Hepatocyte (in vitro differentiated cells): ENCODE measurements at regions not wholly inside any gene's neighbourhood (a gene's known extent, or its start where the extent isn't known, plus 50 kb on each side); places are given as distances from the start of the nearest gene placed in this dataset.

Experiments used
- DNase-seq: peaks from one replicate; pipeline ENCODE4 v3.0.0-alpha.2; 2016; ENCODE audit warnings: low spot score
- H2AFZ ChIP-seq: fragments of 200-600 bp; sonication (generic); 2 replicates; pipeline ENCODE4 v1.6.0; 2016; ENCODE audit warnings: antibody characterized with exemption, mild to moderate bottlenecking
- H3K27ac ChIP-seq: fragments of 200-600 bp; sonication (generic); 2 replicates; pipeline ENCODE4 v1.5.1; 2016; ENCODE audit warnings: mild to moderate bottlenecking
- H3K27me3 ChIP-seq: fragments of 200-600 bp; sonication (generic); 2 replicates; pipeline ENCODE4 v1.6.1; 2016
- H3K36me3 ChIP-seq: fragments of 200-600 bp; sonication (generic); replicated peaks from 2 replicates; pipeline ENCODE4 v1.5.1; 2016; ENCODE audit warnings: low read depth; ENCODE audit not compliant: insufficient read depth
- H3K4me1 ChIP-seq: fragments of 200-600 bp; sonication (generic); 2 replicates; pipeline ENCODE4 v1.5.1; 2016; ENCODE audit warnings: mild to moderate bottlenecking, moderate library complexity; ENCODE audit not compliant: insufficient read depth
- H3K4me2 ChIP-seq: fragments of 200-600 bp; sonication (generic); 2 replicates; pipeline ENCODE4 v1.6.0; 2016
- H3K4me3 ChIP-seq: fragments of 200-600 bp; sonication (generic); 2 replicates; pipeline ENCODE4 v1.5.1; 2016; ENCODE audit warnings: mild to moderate bottlenecking
- H3K79me2 ChIP-seq: fragments of 200-600 bp; sonication (generic); 2 replicates; pipeline ENCODE4 v1.6.0; 2017; ENCODE audit warnings: mild to moderate bottlenecking
- H3K9me2 ChIP-seq: fragments of 200-600 bp; sonication (generic); replicated peaks from 2 replicates; pipeline ENCODE4 v1.6.0; 2017; ENCODE audit warnings: mild to moderate bottlenecking; ENCODE audit not compliant: insufficient read depth
- H3K9me3 ChIP-seq: fragments of 200-600 bp; sonication (generic); 2 replicates; pipeline ENCODE4 v1.5.1; 2016; ENCODE audit warnings: low read depth, mild to moderate bottlenecking
- H4K20me1 ChIP-seq: fragments of 200-600 bp; sonication (generic); 2 replicates; pipeline ENCODE4 v1.6.0; 2016; ENCODE audit warnings: mild to moderate bottlenecking; ENCODE audit not compliant: insufficient read depth, poor library complexity, severe bottlenecking
- CTCF ChIP-seq: fragments of 200-600 bp; sonication (generic); IDR thresholded peaks from 2 replicates; pipeline ENCODE4 v1.5.1; 2016; ENCODE audit warnings: antibody characterized with exemption, mild to moderate bottlenecking; ENCODE audit not compliant: poor library complexity
- EZH2 ChIP-seq: fragments of 200-600 bp; sonication (generic); IDR thresholded peaks from 2 replicates; pipeline ENCODE4 v1.6.1; 2016; ENCODE audit warnings: antibody characterized with exemption, mild to moderate bottlenecking, borderline replicate concordance
- EZH2phosphoT487 ChIP-seq: fragments of 200-600 bp; sonication (generic); IDR thresholded peaks from one replicate; pipeline ENCODE4 v1.6.1; 2018; ENCODE audit warnings: antibody characterized with exemption, mild to moderate bottlenecking, low read depth, moderate library complexity; ENCODE audit not compliant: unreplicated experiment, severe bottlenecking
- WGBS: methylation state at CpG from one replicate; pipeline ENCODE4 v1.1.6; 2016; ENCODE audit warnings: low lambda C conversion rate; ENCODE audit errors: missing lambda C conversion rate; 5-methylcytosine and 5-hydroxymethylcytosine counted together

- Histone ChIP-seq H3K27me3 (no peaks in the 10 kb centered on the region), H2AFZ (no peak overlapping the region), H3K4me2 (no peak overlapping the region), H4K20me1 (no peaks in the 10 kb centered on the region), H3K4me1 (no peaks in the 10 kb centered on the region), H3K9me2 (no peaks in the 10 kb centered on the region), H3K79me2 (no peaks in the 10 kb centered on the region), H3K36me3 (no peaks in the 10 kb centered on the region), H3K9me3 (no peaks in the 10 kb centered on the region), H3K27ac (no peak overlapping the region), H3K4me3 (no peak overlapping the region)
- peak; percentile 57 for DNase-seq
- 7% methylated on average over 1 of the region's 1 CpG for WGBS
- TF ChIP-seq EZH2phosphoT487 (no peak), EZH2 (no peak), CTCF (peak; percentile 83)
Measured at GRCh38 chr13:68304286-68304893, 1074.3 kb upstream of the PCDH9 start.

DNA sequence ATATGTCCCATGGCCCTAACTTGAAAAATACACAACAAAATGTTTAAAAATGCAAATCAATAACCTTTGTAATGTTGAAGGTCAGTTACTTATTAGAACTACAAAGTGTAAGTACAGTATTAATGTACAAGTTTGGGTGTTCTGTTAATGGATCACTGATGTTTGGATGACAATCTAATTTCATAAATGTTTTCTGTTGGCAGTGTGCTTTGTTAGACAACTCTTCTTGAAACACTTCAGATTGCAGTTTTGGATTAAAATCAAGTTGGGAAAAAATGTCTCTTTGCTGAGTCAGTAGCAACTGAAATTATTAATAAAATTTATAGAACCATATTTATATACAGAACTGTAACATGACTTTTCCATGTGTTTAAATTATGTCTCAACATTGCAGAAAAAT, 1063.5 kb upstream of the PCDH9 start:
- Histone ChIP-seq H3K27me3 (no peaks in the 10 kb centered on the region), H3K4me3 (no peak overlapping the region), H3K4me2 (no peak overlapping the region), H3K9me2 (no peaks in the 10 kb centered on the region), H3K27ac (no peak overlapping the region), H4K20me1 (no peaks in the 10 kb centered on the region), H3K36me3 (no peaks in the 10 kb centered on the region), H3K4me1 (no peaks in the 10 kb centered on the region), H2AFZ (no peak overlapping the region), H3K79me2 (no peaks in the 10 kb centered on the region), H3K9me3 (no peaks in the 10 kb centered on the region)
- no peak for DNase-seq
- TF ChIP-seq EZH2phosphoT487 = no peak
- TF ChIP-seq CTCF = no peak
- TF ChIP-seq EZH2 = no peak

DNA sequence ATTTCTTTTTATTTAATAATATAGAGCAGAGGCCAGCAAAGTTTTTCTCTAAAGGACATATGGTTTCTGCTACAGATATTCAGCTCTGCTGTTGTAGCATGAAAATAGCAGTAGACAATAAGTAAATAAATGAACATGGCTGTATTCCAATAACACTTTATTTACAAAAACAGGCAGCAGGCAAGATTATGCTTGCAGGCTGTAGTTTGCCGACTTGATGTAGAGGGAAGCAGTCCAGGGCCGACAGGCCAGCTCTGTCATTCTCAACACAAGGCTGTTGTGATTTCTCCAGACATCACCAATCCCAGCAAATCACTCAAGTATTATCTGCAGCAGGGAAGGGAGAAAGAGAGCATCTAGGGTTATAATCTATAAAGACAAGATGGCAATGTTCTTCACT, 1062.5 kb upstream of the PCDH9 start:
- no peaks in the 10 kb centered on the region for H3K9me2 ChIP-seq
- no peak overlapping the region for H3K27ac ChIP-seq
- no peaks in the 10 kb centered on the region for H3K27me3 ChIP-seq
- no peaks in the 10 kb centered on the region for H4K20me1 ChIP-seq
- H3K4me3 ChIP-seq = no peak overlapping the region
- DNase-seq = no peak
- H3K9me3 ChIP-seq = no peaks in the 10 kb centered on the region
- WGBS = 72% methylated on average over 2 of the region's 2 CpGs
- no peaks in the 10 kb centered on the region for H3K79me2 ChIP-seq
- H3K36me3 ChIP-seq = no peaks in the 10 kb centered on the region
- no peak overlapping the region for H2AFZ ChIP-seq
- no peak overlapping the region for H3K4me2 ChIP-seq
- no peak for TF ChIP-seq CTCF
- TF ChIP-seq EZH2 = no peak
- TF ChIP-seq EZH2phosphoT487 = no peak
- no peaks in the 10 kb centered on the region for H3K4me1 ChIP-seq

DNA sequence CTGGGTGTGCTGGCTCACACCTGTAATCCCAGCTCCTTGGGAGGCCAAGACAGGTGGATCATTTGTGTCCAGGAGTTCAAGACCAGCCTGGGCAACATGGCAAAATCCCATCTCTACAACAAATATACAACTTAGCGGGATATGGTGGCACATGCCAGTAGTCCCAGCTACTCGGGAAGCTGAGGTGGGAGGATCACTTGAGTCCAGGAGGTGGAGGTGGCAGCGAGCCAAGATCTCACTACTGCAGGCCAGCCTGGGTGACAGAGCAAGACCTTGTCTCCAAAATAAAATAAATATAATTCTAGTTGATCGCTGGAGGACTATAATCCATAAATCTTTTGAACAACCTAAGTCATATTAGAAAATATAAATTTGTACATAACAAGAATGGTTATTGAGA, 1061.5 kb upstream of the PCDH9 start:
- no peak overlapping the region for H3K4me2 ChIP-seq
- no peaks in the 10 kb centered on the region for H3K79me2 ChIP-seq
- no peaks in the 10 kb centered on the region for H3K36me3 ChIP-seq
- no peaks in the 10 kb centered on the region for H4K20me1 ChIP-seq
- H3K4me3 ChIP-seq = no peak overlapping the region
- DNase-seq = no peak
- no peak overlapping the region for H2AFZ ChIP-seq
- no peaks in the 10 kb centered on the region for H3K9me2 ChIP-seq
- no peaks in the 10 kb centered on the region for H3K4me1 ChIP-seq
- WGBS = 86% methylated on average over 4 of the region's 4 CpGs
- TF ChIP-seq EZH2phosphoT487 (no peak), EZH2 (no peak), CTCF (no peak)
- H3K9me3 ChIP-seq = no peaks in the 10 kb centered on the region
- no peak overlapping the region for H3K27ac ChIP-seq
- no peaks in the 10 kb centered on the region for H3K27me3 ChIP-seq
